ENCODE measurements at regions not wholly inside any gene's neighbourhood (a gene's known extent, or its start where the extent isn't known, plus 50 kb on each side); places are given as distances from the start of the nearest gene placed in this dataset.

DNA sequence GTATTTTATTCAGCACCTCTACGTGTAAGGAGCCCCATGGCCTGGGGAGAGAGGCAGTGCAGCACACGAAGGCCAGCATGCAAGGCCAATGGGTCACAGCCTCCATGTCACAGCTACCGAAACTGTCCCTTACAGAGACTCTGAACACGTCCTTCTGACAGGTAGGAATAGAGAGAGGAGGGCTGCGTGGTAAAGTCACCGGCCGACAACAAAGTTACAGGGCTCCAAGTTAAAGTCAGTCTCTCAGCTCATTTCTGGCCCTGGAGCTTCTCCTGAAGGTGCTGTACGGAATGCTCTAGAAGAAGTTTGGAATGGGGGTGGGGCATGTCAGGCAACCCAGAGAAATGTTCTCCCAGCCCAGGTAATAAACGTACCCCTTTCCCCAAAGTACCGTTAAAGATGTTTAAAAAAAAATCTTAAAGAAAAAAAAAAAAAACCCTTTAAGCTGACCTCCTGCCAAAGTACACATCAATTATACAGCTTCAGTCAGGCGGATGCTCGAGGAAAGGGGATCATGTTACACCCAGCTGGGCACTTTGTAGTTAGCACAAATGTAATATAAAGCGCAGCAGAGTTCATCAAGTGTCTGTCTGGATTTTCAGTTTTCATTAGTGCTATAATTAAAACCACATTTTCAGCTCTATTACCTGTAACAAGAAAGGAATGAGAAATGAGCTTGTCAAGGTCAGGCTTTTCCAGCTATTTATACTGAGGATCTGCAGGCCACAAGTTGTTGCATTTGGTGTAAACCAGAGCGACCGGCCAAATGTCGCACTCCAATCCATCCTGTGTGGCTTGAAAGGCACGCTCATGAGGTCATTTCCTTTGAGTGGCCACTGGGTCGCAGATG, 53.3 kb upstream of the CDKN3 start:
- Histone ChIP-seq H3K9me3 (ENCODE audit: control insufficient read depth, insufficient read depth, low read length) (no peaks in the 10 kb centered on the region), H4K91ac (ENCODE audit: insufficient read depth, low read depth, low read length) (no peak overlapping the region), H4K20me1 (ENCODE audit: insufficient read depth, low read length) (no peaks in the 10 kb centered on the region), H3K27me3 (ENCODE audit: control insufficient read depth, insufficient read depth, low read length) (peaks cover 2% of the 10 kb centered on the region), H2AFZ (replicated peaks; ENCODE audit: low read length, poor library complexity) (peak overlapping the region; percentile 19), H3K9ac (ENCODE audit: low read depth, low read length) (no peak overlapping the region), H3K36me3 (ENCODE audit: control insufficient read depth, insufficient read depth, low read length) (no peaks in the 10 kb centered on the region), H3K56ac (ENCODE audit: extremely low read depth, insufficient read depth, low read length) (no peak overlapping the region), H2AK9ac (replicated peaks; ENCODE audit: low read depth, low read length, poor library complexity) (no peak overlapping the region), H3K9me1 (ENCODE audit: insufficient read depth, low read length) (no peaks in the 10 kb centered on the region; the same call in 1 of the 2 replicates), H3K4me3 (ENCODE audit: insufficient read depth, low read depth, low read length) (no peak overlapping the region), H3K14ac (replicated peaks; ENCODE audit: low read depth, low read length) (no peak overlapping the region), H3K27ac (ENCODE audit: insufficient read depth, low read length) (no peak overlapping the region), H2BK15ac (ENCODE audit: low read depth, low read length) (no peak overlapping the region), H3K18ac (ENCODE audit: low read depth, low read length) (no peak overlapping the region), H2AK5ac (ENCODE audit: low read depth, low read length) (no peak overlapping the region), H4K5ac (ENCODE audit: low read depth, low read length) (no peak overlapping the region), H2BK120ac (ENCODE audit: low read depth, low read length) (no peak overlapping the region), H3K23ac (ENCODE audit: low read depth, low read length) (no peak overlapping the region), H3K4me1 (ENCODE audit: control insufficient read depth, insufficient read depth, low read length) (no peaks in the 10 kb centered on the region; the same call in 1 of the 2 replicates), H3K4me2 (ENCODE audit: low read depth, low read length) (no peak overlapping the region), H4K8ac (ENCODE audit: low read depth in 2 of 2, low read length in 2 of 2) (no peak overlapping the region), H2BK20ac (ENCODE audit: low read depth, low read length) (no peak overlapping the region), H2BK5ac (ENCODE audit: low read depth, low read length, poor library complexity, severe bottlenecking) (no peak overlapping the region), H3K79me1 (ENCODE audit: low read depth in 1 of 2, low read length in 2 of 2) (no peaks in the 10 kb centered on the region), H3K4ac (ENCODE audit: low read depth, low read length) (no peak overlapping the region)
- ChIA-PET POLR2A (ENCODE audit: unreplicated experiment) (interaction anchor here (0.6 kb wide), 1 partner anchor 396 kb away, joined by 7 read pairs; no protein-coding TSS in a partner anchor), CTCF (no interaction called here)
- dilution Hi-C loops (cut with HindIII; ENCODE audit: low sequenced_read_pairs, unreplicated experiment) (no loop called here), in situ Hi-C loops (cut with MboI; ENCODE audit: low sequenced_read_pairs) (loop anchor here (25.0 kb wide), 1 partner anchor 906 kb away; no protein-coding TSS in a partner anchor), intact Hi-C loops (cut with micrococcal nuclease) (loop anchor here (10.0 kb wide), 2 partner anchors 909 to 1299 kb away; no protein-coding TSS in a partner anchor)
- DNase-seq: no peak
- 70% methylated on average over 6 of the region's 18 CpGs; no CpG with 5 or more reads in 1 of the 2 experiments for WGBS, 2 experiments (ENCODE audit: extremely low coverage in 2 of 2, insufficient read length in 1 of 2)
- TF ChIP-seq, protein P1, sequence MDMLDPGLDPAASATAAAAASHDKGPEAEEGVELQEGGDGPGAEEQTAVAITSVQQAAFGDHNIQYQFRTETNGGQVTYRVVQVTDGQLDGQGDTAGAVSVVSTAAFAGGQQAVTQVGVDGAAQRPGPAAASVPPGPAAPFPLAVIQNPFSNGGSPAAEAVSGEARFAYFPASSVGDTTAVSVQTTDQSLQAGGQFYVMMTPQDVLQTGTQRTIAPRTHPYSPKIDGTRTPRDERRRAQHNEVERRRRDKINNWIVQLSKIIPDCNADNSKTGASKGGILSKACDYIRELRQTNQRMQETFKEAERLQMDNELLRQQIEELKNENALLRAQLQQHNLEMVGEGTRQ (IDR thresholded peaks at IDR 0.05; ENCODE audit: low read depth, low read length): no peak
- TF ChIP-seq, protein P2, sequence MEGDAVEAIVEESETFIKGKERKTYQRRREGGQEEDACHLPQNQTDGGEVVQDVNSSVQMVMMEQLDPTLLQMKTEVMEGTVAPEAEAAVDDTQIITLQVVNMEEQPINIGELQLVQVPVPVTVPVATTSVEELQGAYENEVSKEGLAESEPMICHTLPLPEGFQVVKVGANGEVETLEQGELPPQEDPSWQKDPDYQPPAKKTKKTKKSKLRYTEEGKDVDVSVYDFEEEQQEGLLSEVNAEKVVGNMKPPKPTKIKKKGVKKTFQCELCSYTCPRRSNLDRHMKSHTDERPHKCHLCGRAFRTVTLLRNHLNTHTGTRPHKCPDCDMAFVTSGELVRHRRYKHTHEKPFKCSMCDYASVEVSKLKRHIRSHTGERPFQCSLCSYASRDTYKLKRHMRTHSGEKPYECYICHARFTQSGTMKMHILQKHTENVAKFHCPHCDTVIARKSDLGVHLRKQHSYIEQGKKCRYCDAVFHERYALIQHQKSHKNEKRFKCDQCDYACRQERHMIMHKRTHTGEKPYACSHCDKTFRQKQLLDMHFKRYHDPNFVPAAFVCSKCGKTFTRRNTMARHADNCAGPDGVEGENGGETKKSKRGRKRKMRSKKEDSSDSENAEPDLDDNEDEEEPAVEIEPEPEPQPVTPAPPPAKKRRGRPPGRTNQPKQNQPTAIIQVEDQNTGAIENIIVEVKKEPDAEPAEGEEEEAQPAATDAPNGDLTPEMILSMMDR (conservative IDR thresholded peaks at IDR 0.05; ENCODE audit: low read depth, low read length): no peak
- no peak for TF ChIP-seq SMC3 (IDR thresholded peaks at IDR 0.05; ENCODE audit: low read depth, low read length)
- no peak for TF ChIP-seq RAD21 (IDR thresholded peaks at IDR 0.05; ENCODE audit: low read length)
- no peak for TF ChIP-seq POLR2A (IDR thresholded peaks at IDR 0.05; ENCODE audit: low read depth, low read length)
- no peak for TF ChIP-seq MXI1 (IDR thresholded peaks at IDR 0.05; ENCODE audit: borderline replicate concordance, low read depth, low read length)
- no peak for TF ChIP-seq MAFK (IDR thresholded peaks at IDR 0.05; ENCODE audit: low read depth, low read length)
- TF ChIP-seq FOS (IDR thresholded peaks at IDR 0.05; ENCODE audit: low read depth, low read length): no peak
- no peak for ATAC-seq (ENCODE audit: low read depth)
- BruUV-seq (replicated peaks): no TSS peak
